ENCODE measurements at regions not wholly inside any gene's neighbourhood (a gene's known extent, or its start where the extent isn't known, plus 50 kb on each side); places are given as distances from the start of the nearest gene placed in this dataset.

DNA sequence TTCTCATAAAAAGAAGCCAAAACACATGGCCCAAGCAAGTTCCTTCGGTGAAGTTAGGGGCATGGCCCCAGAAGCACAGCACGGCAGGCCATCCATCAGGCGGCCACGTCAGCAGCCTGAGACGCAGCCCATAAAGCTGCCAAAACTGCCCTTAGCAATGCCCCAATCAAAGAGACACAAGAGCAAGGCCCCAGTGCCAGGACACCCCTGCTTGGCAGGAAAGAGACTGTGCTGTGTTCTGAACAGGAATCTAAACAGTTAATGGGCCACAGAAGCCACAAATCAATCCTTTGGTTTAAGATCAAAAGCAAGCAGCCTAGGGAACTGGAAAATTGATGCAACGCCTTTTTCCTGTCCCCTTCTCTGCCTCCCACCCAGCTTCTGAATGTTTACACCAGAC lies 497.0 kb upstream of the USP24 start:
- peaks cover 4% of the 10 kb centered on the region; the same call in 1 of the 2 replicates for H3K27me3 Mint-ChIP-seq (ENCODE audit: low read depth)
- no peak overlapping the region for H2AFZ ChIP-seq (ENCODE audit: low read length)

More for the DNA sequence above, 497.0 kb upstream of the USP24 start:
- no peaks in the 10 kb centered on the region for H4K20me1 ChIP-seq (ENCODE audit: control insufficient read depth, insufficient read depth, insufficient read length)
- WGBS (ENCODE audit: extremely low coverage, insufficient read length, low lambda C conversion rate), result no CpG with 5 or more reads among the region's 6 CpGs
- peaks cover 11 to 19% of the 10 kb centered on the region in 2 experiments for H3K4me1 Mint-ChIP-seq
- H3K56ac ChIP-seq (ENCODE audit: insufficient read length, low read depth, low read length), result no peak overlapping the region
- H4K91ac ChIP-seq (ENCODE audit: insufficient read length, low read depth, low read length), result no peak overlapping the region
- H4K8ac ChIP-seq (replicated peaks; ENCODE audit: insufficient read length, low read depth, low read length), result no peak overlapping the region
- no peaks in the 10 kb centered on the region for H3K23me2 ChIP-seq (ENCODE audit: insufficient read length, low read depth, low read length, poor library complexity, severe bottlenecking)
- H2BK120ac ChIP-seq (ENCODE audit: low read depth, low read length, poor library complexity, severe bottlenecking), result no peak overlapping the region
- no peaks in the 10 kb centered on the region for H3K9me3 ChIP-seq (ENCODE audit: control insufficient read depth, low read depth, low read length)
- no peak overlapping the region for H3K4ac ChIP-seq (ENCODE audit: low read depth, low read length)
- no peak overlapping the region for H3T11ph ChIP-seq (ENCODE audit: low read length)
- no peak overlapping the region for H3K18ac ChIP-seq (ENCODE audit: insufficient read length, low read depth, low read length)
- no peaks in the 10 kb centered on the region for H3K9me3 Mint-ChIP-seq
- no peak overlapping the region for H3K4me2 ChIP-seq (ENCODE audit: insufficient read depth, insufficient read length, low read length)
- H3K27me3 ChIP-seq (ENCODE audit: insufficient read depth, low read length), result no peaks in the 10 kb centered on the region
- H2BK15ac ChIP-seq (ENCODE audit: low read depth, low read length), result no peak overlapping the region
- no peak overlapping the region for H3K27ac ChIP-seq (ENCODE audit: insufficient read length, low read depth, low read length)
- H3K4me3 Mint-ChIP-seq, result no peak overlapping the region
- no peaks in the 10 kb centered on the region for H3K79me1 ChIP-seq (ENCODE audit: insufficient read depth, low read depth, low read length, poor library complexity, severe bottlenecking)
- no peak overlapping the region for H3K9ac ChIP-seq (ENCODE audit: extremely low read depth, insufficient read length, low read length)
- H3K14ac ChIP-seq (ENCODE audit: insufficient read depth, low read length), result no peak overlapping the region
- H3K23ac ChIP-seq (ENCODE audit: insufficient read length, low read depth, low read length), result no peak overlapping the region
- H3K4me1 ChIP-seq (ENCODE audit: insufficient read depth, low read length), result no peaks in the 10 kb centered on the region
- no peak overlapping the region for H2AK5ac ChIP-seq (ENCODE audit: insufficient read length, low read length)
- no peak overlapping the region for H2BK12ac ChIP-seq (ENCODE audit: insufficient read length, low read depth, low read length)
- H2BK5ac ChIP-seq (ENCODE audit: insufficient read length, low read length), result no peak overlapping the region
- no peak for DNase-seq
- H3K79me2 ChIP-seq (ENCODE audit: insufficient read depth, low read length), result no peaks in the 10 kb centered on the region; the same call in 1 of the 2 replicates
- TF ChIP-seq, protein P1, sequence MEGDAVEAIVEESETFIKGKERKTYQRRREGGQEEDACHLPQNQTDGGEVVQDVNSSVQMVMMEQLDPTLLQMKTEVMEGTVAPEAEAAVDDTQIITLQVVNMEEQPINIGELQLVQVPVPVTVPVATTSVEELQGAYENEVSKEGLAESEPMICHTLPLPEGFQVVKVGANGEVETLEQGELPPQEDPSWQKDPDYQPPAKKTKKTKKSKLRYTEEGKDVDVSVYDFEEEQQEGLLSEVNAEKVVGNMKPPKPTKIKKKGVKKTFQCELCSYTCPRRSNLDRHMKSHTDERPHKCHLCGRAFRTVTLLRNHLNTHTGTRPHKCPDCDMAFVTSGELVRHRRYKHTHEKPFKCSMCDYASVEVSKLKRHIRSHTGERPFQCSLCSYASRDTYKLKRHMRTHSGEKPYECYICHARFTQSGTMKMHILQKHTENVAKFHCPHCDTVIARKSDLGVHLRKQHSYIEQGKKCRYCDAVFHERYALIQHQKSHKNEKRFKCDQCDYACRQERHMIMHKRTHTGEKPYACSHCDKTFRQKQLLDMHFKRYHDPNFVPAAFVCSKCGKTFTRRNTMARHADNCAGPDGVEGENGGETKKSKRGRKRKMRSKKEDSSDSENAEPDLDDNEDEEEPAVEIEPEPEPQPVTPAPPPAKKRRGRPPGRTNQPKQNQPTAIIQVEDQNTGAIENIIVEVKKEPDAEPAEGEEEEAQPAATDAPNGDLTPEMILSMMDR (conservative IDR thresholded peaks at IDR 0.05), result no peak
- H4K5ac ChIP-seq (ENCODE audit: insufficient read length, low read depth, low read length), result no peak overlapping the region
- H2BK20ac ChIP-seq (ENCODE audit: low read depth, low read length, poor library complexity, severe bottlenecking), result no peak overlapping the region
- no peaks in the 10 kb centered on the region for H3K36me3 Mint-ChIP-seq (ENCODE audit: insufficient read depth in 1 of 3, low read depth in 3 of 3)
- H3K27ac Mint-ChIP-seq, result no peak overlapping the region

All from H9 (cell line).